ENCODE measurements at regions not wholly inside any gene's neighbourhood (a gene's known extent, or its start where the extent isn't known, plus 50 kb on each side); places are given as distances from the start of the nearest gene placed in this dataset.

DNA sequence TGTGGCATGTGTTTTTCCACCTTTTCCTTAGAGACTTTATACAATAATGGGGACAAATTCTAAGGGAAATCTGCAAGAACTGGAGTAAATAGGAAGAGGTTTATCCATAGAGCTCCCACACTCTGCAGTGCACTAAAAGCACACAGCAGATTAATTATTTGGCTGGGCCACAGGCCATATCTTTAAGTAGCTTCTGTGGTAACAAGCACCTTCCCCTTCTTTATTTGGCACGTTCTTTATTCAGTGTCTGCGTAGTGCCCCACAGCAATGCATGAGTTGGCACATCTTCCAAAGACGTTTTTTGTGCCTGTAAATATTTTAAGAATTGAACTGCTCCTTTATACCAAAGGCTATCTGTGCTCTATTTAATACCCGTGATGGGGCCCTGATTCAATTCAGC, 104.9 kb upstream of the MBL2 start:
- H3K36me3 ChIP-seq (ENCODE audit: control insufficient read depth, insufficient read depth, low read length) = no peaks in the 10 kb centered on the region
- TF ChIP-seq, protein P1, sequence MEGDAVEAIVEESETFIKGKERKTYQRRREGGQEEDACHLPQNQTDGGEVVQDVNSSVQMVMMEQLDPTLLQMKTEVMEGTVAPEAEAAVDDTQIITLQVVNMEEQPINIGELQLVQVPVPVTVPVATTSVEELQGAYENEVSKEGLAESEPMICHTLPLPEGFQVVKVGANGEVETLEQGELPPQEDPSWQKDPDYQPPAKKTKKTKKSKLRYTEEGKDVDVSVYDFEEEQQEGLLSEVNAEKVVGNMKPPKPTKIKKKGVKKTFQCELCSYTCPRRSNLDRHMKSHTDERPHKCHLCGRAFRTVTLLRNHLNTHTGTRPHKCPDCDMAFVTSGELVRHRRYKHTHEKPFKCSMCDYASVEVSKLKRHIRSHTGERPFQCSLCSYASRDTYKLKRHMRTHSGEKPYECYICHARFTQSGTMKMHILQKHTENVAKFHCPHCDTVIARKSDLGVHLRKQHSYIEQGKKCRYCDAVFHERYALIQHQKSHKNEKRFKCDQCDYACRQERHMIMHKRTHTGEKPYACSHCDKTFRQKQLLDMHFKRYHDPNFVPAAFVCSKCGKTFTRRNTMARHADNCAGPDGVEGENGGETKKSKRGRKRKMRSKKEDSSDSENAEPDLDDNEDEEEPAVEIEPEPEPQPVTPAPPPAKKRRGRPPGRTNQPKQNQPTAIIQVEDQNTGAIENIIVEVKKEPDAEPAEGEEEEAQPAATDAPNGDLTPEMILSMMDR (IDR thresholded peaks at IDR 0.05; ENCODE audit: insufficient read depth, low read length, severe bottlenecking) = no peak
- no peak overlapping the region for H3K4me3 ChIP-seq (ENCODE audit: low read depth, low read length)
- DNase-seq (ENCODE audit: low read depth) (peak; percentile 18), FAIRE-seq (no peak)
- H3K27me3 ChIP-seq (ENCODE audit: control insufficient read depth, insufficient read depth, low read length) = no peaks in the 10 kb centered on the region

DNA sequence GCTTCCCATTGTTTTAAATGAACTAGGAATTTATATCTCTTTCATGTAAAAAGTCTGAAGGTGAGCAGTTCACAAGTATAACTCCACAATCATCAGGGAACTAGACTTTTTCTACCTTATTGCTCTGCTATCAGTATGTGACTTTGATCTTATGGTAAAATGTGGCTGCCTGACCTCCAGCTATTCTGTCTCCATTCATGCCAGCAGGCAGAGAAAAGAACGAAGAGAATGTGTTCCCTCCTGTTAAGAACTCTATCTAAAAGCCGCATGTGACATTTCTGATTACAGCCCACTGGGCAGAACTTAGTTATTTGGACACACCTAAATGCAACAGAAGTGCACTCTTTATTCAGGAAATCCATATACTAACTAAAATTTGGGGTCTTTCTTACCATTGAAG, 102.8 kb upstream of the MBL2 start:
- Histone ChIP-seq H3K36me3 (ENCODE audit: control insufficient read depth, insufficient read depth, low read length) (no peaks in the 10 kb centered on the region), H3K4me3 (ENCODE audit: low read depth, low read length) (no peak overlapping the region), H3K27me3 (ENCODE audit: control insufficient read depth, insufficient read depth, low read length) (no peaks in the 10 kb centered on the region)
- FAIRE-seq (no peak), DNase-seq (ENCODE audit: low read depth) (no peak)
- TF ChIP-seq, protein P1 (IDR thresholded peaks at IDR 0.05; ENCODE audit: insufficient read depth, low read length, severe bottlenecking) = no peak

DNA sequence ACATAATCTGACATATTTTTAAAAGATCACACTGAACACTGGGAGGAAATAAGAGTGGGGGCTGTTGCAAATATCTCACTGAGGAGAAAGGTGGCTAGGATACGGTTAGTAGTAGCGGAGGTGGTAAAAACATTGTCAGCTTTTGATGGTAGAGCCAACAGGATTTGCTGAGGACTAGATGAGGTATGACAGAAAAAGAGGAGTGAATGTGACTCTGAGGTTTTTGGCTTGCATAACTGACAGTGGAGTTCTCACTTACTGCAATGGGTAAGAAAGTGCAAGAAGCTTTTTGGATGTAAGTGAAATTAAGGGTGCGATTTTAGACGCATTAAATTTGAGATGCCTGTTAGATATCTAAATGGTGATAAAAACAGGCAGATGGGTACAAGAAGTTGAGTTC, 102.0 kb upstream of the MBL2 start:
- Histone ChIP-seq H3K36me3 (ENCODE audit: control insufficient read depth, insufficient read depth, low read length) (no peaks in the 10 kb centered on the region), H3K27me3 (ENCODE audit: control insufficient read depth, insufficient read depth, low read length) (no peaks in the 10 kb centered on the region), H3K4me3 (ENCODE audit: low read depth, low read length) (no peak overlapping the region)
- no peak for DNase-seq (ENCODE audit: low read depth)
- TF ChIP-seq, protein P1 (IDR thresholded peaks at IDR 0.05; ENCODE audit: insufficient read depth, low read length, severe bottlenecking) = no peak
- FAIRE-seq = no peak

DNA sequence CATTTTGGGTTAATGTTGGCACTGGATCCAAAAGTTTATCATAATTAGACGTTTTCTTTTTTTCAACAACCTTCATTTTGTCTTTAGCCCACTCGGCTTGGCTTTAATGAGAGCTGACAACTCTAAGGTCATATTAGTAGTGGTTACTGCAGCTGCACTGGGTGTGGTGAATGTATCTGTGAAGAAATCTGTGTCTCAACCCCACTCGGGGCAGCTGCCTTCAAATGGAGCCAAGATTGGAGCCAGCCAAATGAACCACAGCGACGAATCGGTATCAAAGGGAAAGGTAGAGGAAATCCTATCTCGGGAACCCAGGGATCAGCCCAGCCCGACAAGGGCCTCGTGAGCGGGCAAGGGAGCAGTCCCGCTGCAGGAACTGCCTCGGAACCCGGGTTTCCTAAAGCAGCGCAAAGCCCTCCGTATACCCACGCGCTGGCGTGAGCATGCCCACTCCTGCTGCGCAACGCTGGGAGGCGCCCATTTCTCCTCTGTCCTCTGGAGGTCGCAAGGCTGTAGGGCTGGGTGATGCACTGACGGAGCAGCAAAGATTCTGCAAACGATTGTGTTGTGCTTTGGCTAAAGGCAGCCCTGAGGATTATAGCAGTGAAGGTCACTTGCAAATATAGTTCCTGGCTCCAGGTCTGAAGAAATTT, 98.7 kb upstream of the MBL2 start:
- FAIRE-seq = no peak
- TF ChIP-seq, protein P1 (IDR thresholded peaks at IDR 0.05; ENCODE audit: insufficient read depth, low read length, severe bottlenecking) = no peak
- no peak overlapping the region for H3K4me3 ChIP-seq (ENCODE audit: low read depth, low read length)

DNA sequence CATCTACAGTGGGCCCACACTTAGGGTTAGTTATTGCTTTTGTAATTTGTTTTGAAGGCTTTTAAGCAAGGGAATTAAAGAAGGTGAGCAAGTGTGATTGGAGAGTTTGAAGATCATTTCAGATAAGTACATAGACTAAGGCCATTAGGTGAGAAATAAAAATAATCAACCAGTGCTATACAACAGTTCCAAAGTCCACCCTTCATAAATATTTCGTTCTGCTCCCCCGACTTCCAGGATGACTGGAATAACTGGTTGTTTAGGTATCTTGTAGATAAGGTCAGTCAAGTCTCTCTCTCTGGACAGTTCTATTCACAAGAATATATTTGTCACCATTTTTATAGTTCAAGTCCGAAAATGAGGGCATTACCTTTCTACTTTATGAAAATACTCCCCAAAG, 98.0 kb upstream of the MBL2 start:
- DNase-seq (ENCODE audit: low read depth) (no peak), FAIRE-seq (no peak)
- Histone ChIP-seq H3K4me3 (ENCODE audit: low read depth, low read length) (no peak overlapping the region), H3K36me3 (ENCODE audit: control insufficient read depth, insufficient read depth, low read length) (no peaks in the 10 kb centered on the region), H3K27me3 (ENCODE audit: control insufficient read depth, insufficient read depth, low read length) (no peaks in the 10 kb centered on the region)
- TF ChIP-seq, protein P1 (IDR thresholded peaks at IDR 0.05; ENCODE audit: insufficient read depth, low read length, severe bottlenecking) = no peak

More for the DNA sequence above, 98.7 kb upstream of the MBL2 start:
- no peaks in the 10 kb centered on the region for H3K27me3 ChIP-seq (ENCODE audit: control insufficient read depth, insufficient read depth, low read length)
- no peaks in the 10 kb centered on the region for H3K36me3 ChIP-seq (ENCODE audit: control insufficient read depth, insufficient read depth, low read length)
- no peak for DNase-seq (ENCODE audit: low read depth)

DNA sequence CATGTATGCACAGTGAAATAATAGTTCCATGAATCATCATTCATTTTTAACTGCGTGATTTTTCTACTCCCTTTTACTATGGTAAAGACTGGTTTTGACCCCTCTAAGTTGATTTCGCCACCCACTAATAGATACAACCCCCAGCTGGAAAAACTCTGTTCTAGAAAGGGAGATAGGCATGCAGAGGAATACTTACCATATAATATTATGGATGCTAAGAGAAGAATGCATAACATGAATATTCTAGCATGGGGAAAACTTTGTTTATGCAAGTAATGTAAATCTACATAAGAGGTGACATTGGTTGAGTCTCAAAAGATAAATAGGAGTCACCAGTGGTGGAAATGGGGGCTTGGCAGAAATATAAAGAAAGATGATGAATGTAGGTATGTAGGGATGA, 97.3 kb upstream of the MBL2 start:
- H3K27me3 ChIP-seq (ENCODE audit: control insufficient read depth, insufficient read depth, low read length) = no peaks in the 10 kb centered on the region
- no peak for FAIRE-seq
- H3K4me3 ChIP-seq (ENCODE audit: low read depth, low read length) = no peak overlapping the region
- no peak for DNase-seq (ENCODE audit: low read depth)
- no peaks in the 10 kb centered on the region for H3K36me3 ChIP-seq (ENCODE audit: control insufficient read depth, insufficient read depth, low read length)
- TF ChIP-seq, protein P1 (IDR thresholded peaks at IDR 0.05; ENCODE audit: insufficient read depth, low read length, severe bottlenecking) = no peak
